ENCODE measurements at regions not wholly inside any gene's neighbourhood (a gene's known extent, or its start where the extent isn't known, plus 50 kb on each side); places are given as distances from the start of the nearest gene placed in this dataset.

- TF ChIP-seq CTCF (IDR thresholded peaks at IDR 0.05) (no peak), POLR2A (IDR thresholded peaks at IDR 0.05) (no peak)
Observed at GRCh38 chr6:95780037-95780436, 202.7 kb downstream of the MANEA start.

All from heart left ventricle (tissue), 13 donors.